HG03095 (cell line): ENCODE measurements at regions not wholly inside any gene's neighbourhood (a gene's known extent, or its start where the extent isn't known, plus 50 kb on each side); places are given as distances from the start of the nearest gene placed in this dataset.

Source experiments
- ATAC-seq: cut with Tn5 transposase; IDR thresholded peaks from one replicate; pipeline ENCODE4 v1.9.1; 2021; ENCODE audit warnings: moderate library complexity; ENCODE audit not compliant: unreplicated experiment

GRCh38 chr3:165133188-165133899 is 55.0 kb upstream of the SI start:
- ATAC-seq, result peak; percentile 74

GRCh38 chr3:165130708-165131107 is 52.4 kb upstream of the SI start:
- ATAC-seq, result no peak

GRCh38 chr3:165128544-165128943 is 50.2 kb upstream of the SI start:
- ATAC-seq, result no peak
